ENCODE measurements at regions not wholly inside any gene's neighbourhood (a gene's known extent, or its start where the extent isn't known, plus 50 kb on each side); places are given as distances from the start of the nearest gene placed in this dataset.

GRCh38 chr16:66081775-66082366, 284.6 kb upstream of the CDH5 start:
- no peak for TF ChIP-seq CTCF (IDR thresholded peaks at IDR 0.05; ENCODE audit: insufficient read depth, low read depth, low read length)
- no peak for TF ChIP-seq EZH2 (IDR thresholded peaks at IDR 0.05; ENCODE audit: insufficient read depth, low read length)
